ENCODE measurements at regions not wholly inside any gene's neighbourhood (a gene's known extent, or its start where the extent isn't known, plus 50 kb on each side); places are given as distances from the start of the nearest gene placed in this dataset.

GRCh38 chr2:49577041-49577440 is 422.7 kb upstream of the FSHR start:
- Histone ChIP-seq H3K27ac (ENCODE audit: low read length) (no peak overlapping the region), H3K27me3 (ENCODE audit: control insufficient read depth, insufficient read depth, low read length) (no peaks in the 10 kb centered on the region), H3K36me3 (ENCODE audit: control insufficient read depth, insufficient read depth, low read length) (no peaks in the 10 kb centered on the region), H3K4me1 (ENCODE audit: control insufficient read depth, insufficient read depth, low read length) (no peaks in the 10 kb centered on the region), H3K4me3 (ENCODE audit: low read depth in 2 of 2, low read length in 2 of 2) (no peak overlapping the region), H3K9me3 (ENCODE audit: control insufficient read depth, insufficient read depth, low read depth, low read length) (no peaks in the 10 kb centered on the region)
- intact Hi-C loops (cut with micrococcal nuclease; ENCODE audit: unreplicated experiment): no loop called here
- in situ Hi-C loops (cut with HindIII; ENCODE audit: low pct_unique_long_range_greater_than_20kb, low sequenced_read_pairs): no loop called here
- ChIA-PET POLR2A (no interaction called here), CTCF (no interaction called here)
- TF ChIP-seq POLR2AphosphoS5 (IDR thresholded peaks at IDR 0.05; ENCODE audit: low read depth, low read length) (no peak), TCF7L2 (IDR thresholded peaks at IDR 0.05; ENCODE audit: low read depth, low read length) (no peak), REST (IDR thresholded peaks at IDR 0.05; ENCODE audit: insufficient read depth in 1 of 2, low read depth in 2 of 2, low read length in 1 of 2) (no peak), CTCF (IDR thresholded peaks at IDR 0.05) (no peak), SIN3A (IDR thresholded peaks at IDR 0.05; ENCODE audit: borderline replicate concordance, insufficient read depth, low read depth, low read length) (no peak)
- no TSS peak for BruUV-seq (replicated peaks)
- ATAC-seq: no peak
- no peak for DNase-seq (ENCODE audit: low read depth, low spot score)

GRCh38 chr2:49569176-49569575 is 414.9 kb upstream of the FSHR start:
- H3K27ac ChIP-seq (ENCODE audit: low read length): no peak overlapping the region
- intact Hi-C loops (cut with micrococcal nuclease; ENCODE audit: unreplicated experiment) (no loop called here), in situ Hi-C loops (cut with HindIII; ENCODE audit: low pct_unique_long_range_greater_than_20kb, low sequenced_read_pairs) (no loop called here)
- ChIA-PET POLR2A (no interaction called here), CTCF (interaction anchor here (0.7 kb wide), 1 partner anchor 65 kb away, joined by 10 read pairs; no protein-coding TSS in a partner anchor)
- no peaks in the 10 kb centered on the region for H3K27me3 ChIP-seq (ENCODE audit: control insufficient read depth, insufficient read depth, low read length)
- H3K9me3 ChIP-seq (ENCODE audit: control insufficient read depth, insufficient read depth, low read depth, low read length): no peaks in the 10 kb centered on the region
- BruUV-seq (replicated peaks): no TSS peak
- DNase-seq (ENCODE audit: low read depth, low spot score) (no peak), ATAC-seq (no peak)
- no peak for TF ChIP-seq SIN3A (IDR thresholded peaks at IDR 0.05; ENCODE audit: borderline replicate concordance, insufficient read depth, low read depth, low read length)
- H3K4me3 ChIP-seq (ENCODE audit: low read depth in 2 of 2, low read length in 2 of 2): no peak overlapping the region
- H3K36me3 ChIP-seq (ENCODE audit: control insufficient read depth, insufficient read depth, low read length): no peaks in the 10 kb centered on the region
- no peaks in the 10 kb centered on the region for H3K4me1 ChIP-seq (ENCODE audit: control insufficient read depth, insufficient read depth, low read length)

- BruUV-seq (replicated peaks): no TSS peak
- Histone ChIP-seq H3K27me3 (ENCODE audit: control insufficient read depth, insufficient read depth, low read length) (no peaks in the 10 kb centered on the region), H3K4me1 (ENCODE audit: control insufficient read depth, insufficient read depth, low read length) (no peaks in the 10 kb centered on the region), H3K36me3 (ENCODE audit: control insufficient read depth, insufficient read depth, low read length) (no peaks in the 10 kb centered on the region), H3K9me3 (ENCODE audit: control insufficient read depth, insufficient read depth, low read depth, low read length) (no peaks in the 10 kb centered on the region), H3K4me3 (ENCODE audit: low read depth in 2 of 2, low read length in 2 of 2) (no peak overlapping the region), H3K27ac (ENCODE audit: low read length) (no peak overlapping the region)
- no peak for ATAC-seq
- CTCF ChIA-PET: no interaction called here
- POLR2A ChIA-PET: no interaction called here
- TF ChIP-seq REST (IDR thresholded peaks at IDR 0.05; ENCODE audit: insufficient read depth in 1 of 2, low read depth in 2 of 2, low read length in 1 of 2) (no peak), POLR2AphosphoS5 (IDR thresholded peaks at IDR 0.05; ENCODE audit: low read depth, low read length) (no peak), CTCF (IDR thresholded peaks at IDR 0.05) (no peak), TCF7L2 (IDR thresholded peaks at IDR 0.05; ENCODE audit: low read depth, low read length) (no peak), SIN3A (IDR thresholded peaks at IDR 0.05; ENCODE audit: borderline replicate concordance, insufficient read depth, low read depth, low read length) (no peak)
- in situ Hi-C loops (cut with HindIII; ENCODE audit: low pct_unique_long_range_greater_than_20kb, low sequenced_read_pairs): no loop called here
- intact Hi-C loops (cut with micrococcal nuclease; ENCODE audit: unreplicated experiment): no loop called here
- no peak for DNase-seq (ENCODE audit: low read depth, low spot score)
Observed at GRCh38 chr2:49567811-49568600, 413.7 kb upstream of the FSHR start.

Data from Panc1 (cell line).